Gastroesophageal sphincter (tissue), 4 donors: ENCODE measurements at regions not wholly inside any gene's neighbourhood (a gene's known extent, or its start where the extent isn't known, plus 50 kb on each side); places are given as distances from the start of the nearest gene placed in this dataset.

Experiments
- ATAC-seq: fragments of 150-250 bp; one replicate; pipeline ENCODE4 v1.9.1; 2016; ENCODE audit warnings: mild to moderate bottlenecking, moderate library complexity
- H3K27ac ChIP-seq, 4 donors: fragments of 200-600 bp; sonication (generic) in 3 of 4; 1 replicate in 3 of 4; 2 replicates in 1 of 4; pipeline ENCODE4 v1.5.1; 2016 to 2019
- H3K27me3 ChIP-seq: fragments of 200-600 bp; sonication (generic); one replicate; pipeline ENCODE4 v1.5.1; 2019
- H3K36me3 ChIP-seq, 2 donors: fragments of 200-600 bp; sonication (generic); one replicate each; pipeline ENCODE4 v1.5.1; 2019; ENCODE audit warnings: control low read depth in 1 of 2
- H3K4me1 ChIP-seq, 3 donors: fragments of 200-600 bp; sonication (generic); 1 replicate in 2 of 3; 2 replicates in 1 of 3; pipeline ENCODE4 v1.5.1; 2016 to 2019; ENCODE audit warnings: control low read depth in 2 of 3
- H3K4me3 ChIP-seq, 2 donors: fragments of 200-600 bp; sonication (generic); one replicate each; pipeline ENCODE4 v1.5.1; 2019; ENCODE audit warnings: mild to moderate bottlenecking in 1 of 2, moderate library complexity in 1 of 2
- H3K9me3 ChIP-seq, 3 donors: fragments of 200-600 bp; sonication (generic); one replicate each; pipeline ENCODE4 v1.5.1; 2017 to 2019; ENCODE audit warnings: control low read depth in 2 of 3
- CTCF ChIP-seq, 4 experiments: fragments of 200-600 bp in 2 of 4; fragments of 450-650 bp in 2 of 4; sonication (generic) in 1 of 4; IDR thresholded peaks; one replicate each; pipeline ENCODE4 v1.5.1; 2017 to 2019; ENCODE audit warnings: antibody characterized with exemption in 4 of 4, mild to moderate bottlenecking in 2 of 4, moderate library complexity in 2 of 4
- EP300 ChIP-seq: sonication (generic); formaldehyde crosslinking; IDR thresholded peaks from one replicate; pipeline ENCODE4 v1.6.1; 2017; ENCODE audit warnings: antibody characterized with exemption, mild to moderate bottlenecking
- POLR2A ChIP-seq, 2 donors: fragments of 450-650 bp; IDR thresholded peaks; one replicate each; pipeline ENCODE4 v1.6.1; 2017; ENCODE audit warnings: antibody characterized with exemption in 2 of 2, mild to moderate bottlenecking in 2 of 2, moderate library complexity in 1 of 2
- POLR2AphosphoS5 ChIP-seq: sonication (generic); formaldehyde crosslinking; IDR thresholded peaks from one replicate; pipeline ENCODE4 v1.6.1; 2017; ENCODE audit warnings: antibody characterized with exemption
- WGBS, 2 donors: methylation state at CpG; one replicate each; pipeline ENCODE4 v1.1.5; 2018; ENCODE audit warnings: low coverage in 1 of 2; 5-methylcytosine and 5-hydroxymethylcytosine counted together

GRCh38 chr1:78289603-78290002 lies 201.2 kb upstream of the PTGFR start:
- Histone ChIP-seq H3K4me1 (peaks cover 0 to 2% (median 0%) of the 10 kb centered on the region in 3 donors), H3K36me3 (no peaks in the 10 kb centered on the region), H3K4me3 (no peak overlapping the region), H3K27me3 (no peaks in the 10 kb centered on the region), H3K9me3 (no peaks in the 10 kb centered on the region), H3K27ac (no peak overlapping the region)
- WGBS, 2 donors = 36 to 58% methylated on average over 1 of the region's 1 CpG
- no peak for ATAC-seq
- TF ChIP-seq CTCF (IDR thresholded peaks at IDR 0.05) = no peak
- TF ChIP-seq POLR2AphosphoS5 = no peak
- TF ChIP-seq EP300 = no peak
- TF ChIP-seq POLR2A (IDR thresholded peaks at IDR 0.05) = no peak

- ATAC-seq = no peak
- Histone ChIP-seq H3K4me1 (no peaks in the 10 kb centered on the region), H3K27ac (no peak overlapping the region), H3K27me3 (no peaks in the 10 kb centered on the region), H3K36me3 (no peaks in the 10 kb centered on the region), H3K4me3 (no peak overlapping the region), H3K9me3 (no peaks in the 10 kb centered on the region)
- no peak for TF ChIP-seq CTCF (IDR thresholded peaks at IDR 0.05)
- no peak for TF ChIP-seq POLR2A (IDR thresholded peaks at IDR 0.05)
- no peak for TF ChIP-seq EP300
- no peak for TF ChIP-seq POLR2AphosphoS5
- WGBS, 2 donors = 47 to 58% methylated on average over 2 of the region's 2 CpGs
Observed at GRCh38 chr1:78291418-78291817, 199.4 kb upstream of the PTGFR start.

- Histone ChIP-seq H3K4me3 (no peak overlapping the region), H3K27me3 (no peaks in the 10 kb centered on the region), H3K9me3 (no peaks in the 10 kb centered on the region), H3K4me1 (no peaks in the 10 kb centered on the region), H3K27ac (no peak overlapping the region), H3K36me3 (no peaks in the 10 kb centered on the region)
- ATAC-seq = peak; percentile 10
- TF ChIP-seq POLR2AphosphoS5 (no peak), CTCF (IDR thresholded peaks at IDR 0.05) (no peak), POLR2A (IDR thresholded peaks at IDR 0.05) (no peak), EP300 (no peak)
Observed at GRCh38 chr1:78291872-78292271, 198.9 kb upstream of the PTGFR start.

GRCh38 chr1:78292361-78292760 lies 198.4 kb upstream of the PTGFR start:
- Histone ChIP-seq H3K27me3 (no peaks in the 10 kb centered on the region), H3K9me3 (no peaks in the 10 kb centered on the region), H3K36me3 (no peaks in the 10 kb centered on the region), H3K4me3 (no peak overlapping the region), H3K4me1 (no peaks in the 10 kb centered on the region), H3K27ac (no peak overlapping the region)
- ATAC-seq = peak; percentile 67
- TF ChIP-seq EP300 (no peak), CTCF (IDR thresholded peaks at IDR 0.05) (no peak), POLR2A (IDR thresholded peaks at IDR 0.05) (no peak), POLR2AphosphoS5 (no peak)
- WGBS, 2 donors = 71 to 78% methylated on average over 3 of the region's 3 CpGs

GRCh38 chr1:78297836-78298235 lies 192.9 kb upstream of the PTGFR start:
- Histone ChIP-seq H3K4me1 (no peaks in the 10 kb centered on the region), H3K9me3 (no peaks in the 10 kb centered on the region), H3K27ac (no peak overlapping the region), H3K27me3 (no peaks in the 10 kb centered on the region), H3K36me3 (no peaks in the 10 kb centered on the region), H3K4me3 (no peak overlapping the region)
- no peak for TF ChIP-seq EP300
- no peak for TF ChIP-seq POLR2AphosphoS5
- no peak for TF ChIP-seq POLR2A (IDR thresholded peaks at IDR 0.05)
- no peak for TF ChIP-seq CTCF (IDR thresholded peaks at IDR 0.05)
- ATAC-seq = no peak
- WGBS, 2 donors = 90 to 97% methylated on average over 4 of the region's 4 CpGs
